ENCODE measurements at regions not wholly inside any gene's neighbourhood (a gene's known extent, or its start where the extent isn't known, plus 50 kb on each side); places are given as distances from the start of the nearest gene placed in this dataset.
A peak's percentile ranks its signal among the peaks of the same experiment; 100 is the strongest.

DNA sequence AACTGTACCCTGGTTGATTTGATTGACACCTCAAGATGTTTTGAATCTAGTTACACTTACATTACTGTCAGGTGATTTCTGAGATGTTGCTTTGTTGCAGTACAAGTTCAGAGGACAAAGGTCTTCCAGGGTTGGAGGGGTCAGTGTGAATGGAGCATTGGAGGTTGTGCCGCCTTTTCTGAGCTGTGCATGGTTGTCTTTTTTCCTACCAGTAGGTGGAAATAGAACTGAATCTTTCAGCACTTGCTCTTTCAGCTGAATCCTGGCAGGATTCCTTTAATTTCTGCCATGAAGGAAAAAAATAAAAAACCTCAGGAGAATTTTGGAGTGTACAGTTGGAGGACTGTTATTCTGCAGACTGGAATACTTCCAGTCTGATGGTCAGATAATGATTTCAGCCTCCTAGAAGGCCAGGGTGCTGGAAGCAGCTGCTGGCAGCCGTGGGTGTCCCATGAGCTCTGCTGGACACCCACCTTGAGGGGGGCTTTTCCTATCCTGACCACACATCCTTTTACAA is 82.7 kb downstream of the PLCE1 start:
- Histone ChIP-seq H3K4me3 (ENCODE audit: low read length in 3 of 3) (no peak overlapping the region), H3K36me3 (ENCODE audit: control insufficient read depth in 2 of 3, insufficient read depth in 3 of 3, low read length in 3 of 3) (no peaks in the 10 kb centered on the region), H3K9me3 (ENCODE audit: control insufficient read depth in 2 of 3, insufficient read depth in 1 of 3, low read length in 3 of 3) (no peaks in the 10 kb centered on the region), H3K27me3 (ENCODE audit: control insufficient read depth, insufficient read depth, low read length) (no peaks in the 10 kb centered on the region), H3K9ac (ENCODE audit: low read length in 3 of 3) (no peak overlapping the region), H3K4me1 (ENCODE audit: control insufficient read depth in 2 of 3, insufficient read depth in 2 of 3, low read depth in 1 of 3, low read length in 3 of 3) (peaks cover 0 to 2% (median 0%) of the 10 kb centered on the region in 3 donors), H3K27ac (ENCODE audit: low read depth in 2 of 2, low read length in 2 of 2) (no peak overlapping the region)
- DNase-seq (peak in 2 of 5 donors; percentile 24 to 72), FAIRE-seq (no peak)
- TF ChIP-seq, protein P1, sequence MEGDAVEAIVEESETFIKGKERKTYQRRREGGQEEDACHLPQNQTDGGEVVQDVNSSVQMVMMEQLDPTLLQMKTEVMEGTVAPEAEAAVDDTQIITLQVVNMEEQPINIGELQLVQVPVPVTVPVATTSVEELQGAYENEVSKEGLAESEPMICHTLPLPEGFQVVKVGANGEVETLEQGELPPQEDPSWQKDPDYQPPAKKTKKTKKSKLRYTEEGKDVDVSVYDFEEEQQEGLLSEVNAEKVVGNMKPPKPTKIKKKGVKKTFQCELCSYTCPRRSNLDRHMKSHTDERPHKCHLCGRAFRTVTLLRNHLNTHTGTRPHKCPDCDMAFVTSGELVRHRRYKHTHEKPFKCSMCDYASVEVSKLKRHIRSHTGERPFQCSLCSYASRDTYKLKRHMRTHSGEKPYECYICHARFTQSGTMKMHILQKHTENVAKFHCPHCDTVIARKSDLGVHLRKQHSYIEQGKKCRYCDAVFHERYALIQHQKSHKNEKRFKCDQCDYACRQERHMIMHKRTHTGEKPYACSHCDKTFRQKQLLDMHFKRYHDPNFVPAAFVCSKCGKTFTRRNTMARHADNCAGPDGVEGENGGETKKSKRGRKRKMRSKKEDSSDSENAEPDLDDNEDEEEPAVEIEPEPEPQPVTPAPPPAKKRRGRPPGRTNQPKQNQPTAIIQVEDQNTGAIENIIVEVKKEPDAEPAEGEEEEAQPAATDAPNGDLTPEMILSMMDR (IDR thresholded peaks at IDR 0.05; ENCODE audit: borderline replicate concordance, extremely low read depth, insufficient read depth): peak; percentile 29
- intact Hi-C loops (cut with DNase I): no loop called here

DNA sequence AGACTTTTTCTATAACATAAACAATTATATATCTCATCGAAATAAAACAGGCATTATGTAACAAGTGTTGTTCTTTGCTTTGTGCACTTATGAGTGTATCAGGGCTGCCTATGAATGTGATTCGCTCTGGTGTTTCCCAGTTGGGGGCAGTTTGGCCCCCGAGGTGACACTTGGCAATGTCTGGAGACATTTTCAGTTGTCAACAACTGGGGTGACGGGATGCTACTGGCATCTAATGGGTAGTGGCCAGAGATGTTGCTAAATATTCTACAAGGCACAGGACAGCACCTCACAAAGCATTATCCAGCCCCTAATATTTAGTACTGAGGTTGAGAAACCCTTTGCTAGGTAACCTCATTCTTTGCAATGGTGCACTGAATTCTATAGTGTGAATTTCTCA is 83.3 kb downstream of the PLCE1 start:
- H3K27ac ChIP-seq (ENCODE audit: low read depth in 2 of 2, low read length in 2 of 2): no peak overlapping the region
- TF ChIP-seq, protein P1 (IDR thresholded peaks at IDR 0.05; ENCODE audit: borderline replicate concordance, extremely low read depth, insufficient read depth): no peak
- no peaks in the 10 kb centered on the region for H3K36me3 ChIP-seq (ENCODE audit: control insufficient read depth in 2 of 3, insufficient read depth in 3 of 3, low read length in 3 of 3)
- intact Hi-C loops (cut with DNase I): no loop called here
- no peak overlapping the region for H3K4me3 ChIP-seq (ENCODE audit: low read length in 3 of 3)
- no peaks in the 10 kb centered on the region for H3K9me3 ChIP-seq (ENCODE audit: control insufficient read depth in 2 of 3, insufficient read depth in 1 of 3, low read length in 3 of 3)
- no peaks in the 10 kb centered on the region for H3K27me3 ChIP-seq (ENCODE audit: control insufficient read depth, insufficient read depth, low read length)
- DNase-seq: no peak
- FAIRE-seq: no peak
- H3K9ac ChIP-seq (ENCODE audit: low read length in 3 of 3): no peak overlapping the region
- peaks cover 0 to 2% (median 0%) of the 10 kb centered on the region in 3 donors for H3K4me1 ChIP-seq (ENCODE audit: control insufficient read depth in 2 of 3, insufficient read depth in 2 of 3, low read depth in 1 of 3, low read length in 3 of 3)

DNA sequence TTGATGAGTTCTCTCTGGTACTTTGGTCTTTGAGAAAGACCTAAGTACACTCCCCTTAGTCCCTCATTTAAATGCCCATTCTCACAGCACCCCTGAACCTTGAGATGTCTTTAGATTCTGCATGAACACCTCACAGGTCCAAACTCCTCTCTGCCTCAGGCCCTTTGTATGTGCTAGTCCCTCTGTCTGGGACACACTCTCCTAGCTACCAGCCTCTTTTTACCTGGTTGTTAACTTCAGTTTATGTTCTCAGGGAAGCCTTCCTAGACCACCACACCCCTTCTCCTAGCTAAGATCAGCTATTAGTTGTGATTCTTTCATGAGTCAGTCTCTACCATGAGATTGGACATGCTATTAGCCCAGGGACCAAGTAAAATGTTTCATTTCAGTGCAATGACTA is 86.4 kb downstream of the PLCE1 start:
- Histone ChIP-seq H3K27ac (ENCODE audit: low read depth in 2 of 2, low read length in 2 of 2) (no peak overlapping the region), H3K9me3 (ENCODE audit: control insufficient read depth in 2 of 3, insufficient read depth in 1 of 3, low read length in 3 of 3) (no peaks in the 10 kb centered on the region), H3K27me3 (ENCODE audit: control insufficient read depth, insufficient read depth, low read length) (no peaks in the 10 kb centered on the region), H3K4me1 (ENCODE audit: control insufficient read depth in 2 of 3, insufficient read depth in 2 of 3, low read depth in 1 of 3, low read length in 3 of 3) (peaks cover 0 to 2% (median 0%) of the 10 kb centered on the region in 3 donors), H3K9ac (ENCODE audit: low read length in 3 of 3) (no peak overlapping the region), H3K36me3 (ENCODE audit: control insufficient read depth in 2 of 3, insufficient read depth in 3 of 3, low read length in 3 of 3) (no peaks in the 10 kb centered on the region), H3K4me3 (ENCODE audit: low read length in 3 of 3) (no peak overlapping the region)
- FAIRE-seq (no peak), DNase-seq (no peak)
- intact Hi-C loops (cut with DNase I): no loop called here
- TF ChIP-seq, protein P1 (IDR thresholded peaks at IDR 0.05; ENCODE audit: borderline replicate concordance, extremely low read depth, insufficient read depth): no peak
